Stomach smooth muscle (tissue), 2 donors: ENCODE measurements at regions not wholly inside any gene's neighbourhood (a gene's known extent, or its start where the extent isn't known, plus 50 kb on each side); places are given as distances from the start of the nearest gene placed in this dataset.
"Not testable (repeated sequence)": the region's sequence is repeated elsewhere in the genome, so short reads cannot be mapped to it uniquely, and the experiment has no call there.

Experiments
- H3K27ac ChIP-seq: one replicate; pipeline ENCODE4 v1.7.0; 2013; ENCODE audit warnings: mild to moderate bottlenecking, low read length, inconsistent platforms
- H3K27me3 ChIP-seq, 2 donors: one replicate each; pipeline ENCODE4 v1.7.0; 2013; ENCODE audit warnings: low read length in 2 of 2; ENCODE audit not compliant: insufficient read depth in 2 of 2, control insufficient read depth in 1 of 2
- H3K36me3 ChIP-seq, 2 donors: one replicate each; pipeline ENCODE4 v1.7.0; 2013; ENCODE audit warnings: low read length in 2 of 2; ENCODE audit not compliant: control insufficient read depth in 2 of 2, insufficient read depth in 2 of 2
- H3K4me1 ChIP-seq: one replicate; pipeline ENCODE4 v1.7.0; 2013; ENCODE audit warnings: low read length; ENCODE audit not compliant: control insufficient read depth, insufficient read depth
- H3K4me3 ChIP-seq, 2 donors: one replicate each; pipeline ENCODE4 v1.7.0; 2013; ENCODE audit warnings: low read length in 2 of 2
- H3K9ac ChIP-seq, 2 donors: one replicate each; pipeline ENCODE4 v1.7.0; 2013; ENCODE audit warnings: low read length in 2 of 2, mild to moderate bottlenecking in 1 of 2
- H3K9me3 ChIP-seq, 2 donors: one replicate each; pipeline ENCODE4 v1.7.0; 2013; ENCODE audit warnings: low read length in 2 of 2; ENCODE audit not compliant: control insufficient read depth in 2 of 2
- donor health status: healthy.
- donor health status: Pancreatic carcinoma.

DNA sequence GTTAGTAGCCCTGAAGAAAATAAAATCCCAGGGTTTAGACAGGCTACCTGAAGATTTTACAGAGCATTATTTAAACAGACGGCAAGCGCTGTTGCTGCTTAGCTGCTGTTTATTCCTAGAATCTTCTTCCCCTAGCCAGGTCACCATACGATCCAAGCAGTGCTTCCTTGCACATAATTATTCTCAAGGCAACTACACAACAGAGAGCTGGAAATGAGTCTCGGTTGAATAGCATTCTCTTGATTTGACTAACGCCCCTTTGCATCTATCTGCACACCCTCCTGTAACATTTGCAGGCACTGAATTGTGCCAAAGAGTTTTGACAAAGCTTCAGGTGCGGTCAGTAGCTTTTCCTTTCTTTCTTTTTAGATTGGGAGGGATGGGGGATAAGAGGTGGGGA lies 564.4 kb downstream of the TBL1XR1 start:
- Histone ChIP-seq H3K27ac (no peak overlapping the region), H3K27me3 (no peaks in the 10 kb centered on the region), H3K36me3 (no peaks in the 10 kb centered on the region), H3K4me1 (no peaks in the 10 kb centered on the region), H3K4me3 (no peak overlapping the region), H3K9ac (no peak overlapping the region), H3K9me3 (no peaks in the 10 kb centered on the region)

DNA sequence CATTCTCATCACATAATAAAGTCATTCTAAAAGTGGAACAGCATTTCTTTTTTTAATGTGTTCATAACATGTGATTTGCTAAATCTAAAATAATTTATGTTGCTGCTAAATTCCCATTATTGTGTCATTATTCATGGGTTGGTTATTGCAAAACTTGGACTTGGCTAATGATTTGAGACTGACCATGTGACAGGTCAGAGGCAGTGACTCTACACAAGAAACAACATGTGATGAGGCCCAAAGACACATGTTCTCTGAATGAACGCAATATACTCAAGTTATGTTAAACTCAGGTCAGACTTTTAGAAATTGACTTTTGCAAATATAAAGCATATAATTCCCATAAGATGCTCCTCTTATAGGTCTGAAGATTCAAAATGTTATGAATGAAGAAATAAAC lies 566.1 kb downstream of the TBL1XR1 start:
- no peak overlapping the region for H3K4me3 ChIP-seq
- H3K9me3 ChIP-seq, result no peaks in the 10 kb centered on the region
- no peaks in the 10 kb centered on the region for H3K27me3 ChIP-seq
- no peaks in the 10 kb centered on the region for H3K36me3 ChIP-seq
- H3K9ac ChIP-seq, result no peak overlapping the region
- H3K4me1 ChIP-seq, result no peaks in the 10 kb centered on the region
- H3K27ac ChIP-seq, result no peak overlapping the region

DNA sequence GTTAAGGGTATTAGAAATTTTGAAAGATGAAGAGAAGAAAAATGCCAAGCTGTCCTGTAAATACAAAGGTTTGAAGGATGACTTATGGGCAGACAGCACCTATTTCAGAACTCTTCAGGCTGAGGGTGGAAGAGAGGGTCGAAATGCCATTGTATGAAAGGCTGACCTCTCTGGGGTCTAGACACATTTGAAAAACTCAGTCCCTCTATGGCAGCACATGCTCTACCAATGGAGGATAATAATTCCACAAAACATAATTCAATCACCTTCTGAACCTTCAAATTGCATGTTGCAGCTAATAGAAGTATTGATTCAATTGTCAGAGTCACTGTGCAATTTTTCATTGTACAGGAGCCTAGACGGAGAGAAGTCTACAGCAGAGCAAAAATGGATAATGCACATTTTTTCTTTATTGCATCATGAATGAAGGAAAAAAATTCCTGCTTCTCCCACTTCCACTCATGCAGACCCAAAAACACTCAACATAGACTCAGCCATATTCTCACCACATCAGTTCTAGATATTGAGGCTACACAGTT lies 569.1 kb downstream of the TBL1XR1 start:
- H3K27me3 ChIP-seq, result no peaks in the 10 kb centered on the region
- H3K27ac ChIP-seq, result no peak overlapping the region
- no peak overlapping the region for H3K4me3 ChIP-seq
- no peaks in the 10 kb centered on the region for H3K9me3 ChIP-seq
- no peaks in the 10 kb centered on the region for H3K4me1 ChIP-seq
- no peak overlapping the region for H3K9ac ChIP-seq
- no peaks in the 10 kb centered on the region for H3K36me3 ChIP-seq

DNA sequence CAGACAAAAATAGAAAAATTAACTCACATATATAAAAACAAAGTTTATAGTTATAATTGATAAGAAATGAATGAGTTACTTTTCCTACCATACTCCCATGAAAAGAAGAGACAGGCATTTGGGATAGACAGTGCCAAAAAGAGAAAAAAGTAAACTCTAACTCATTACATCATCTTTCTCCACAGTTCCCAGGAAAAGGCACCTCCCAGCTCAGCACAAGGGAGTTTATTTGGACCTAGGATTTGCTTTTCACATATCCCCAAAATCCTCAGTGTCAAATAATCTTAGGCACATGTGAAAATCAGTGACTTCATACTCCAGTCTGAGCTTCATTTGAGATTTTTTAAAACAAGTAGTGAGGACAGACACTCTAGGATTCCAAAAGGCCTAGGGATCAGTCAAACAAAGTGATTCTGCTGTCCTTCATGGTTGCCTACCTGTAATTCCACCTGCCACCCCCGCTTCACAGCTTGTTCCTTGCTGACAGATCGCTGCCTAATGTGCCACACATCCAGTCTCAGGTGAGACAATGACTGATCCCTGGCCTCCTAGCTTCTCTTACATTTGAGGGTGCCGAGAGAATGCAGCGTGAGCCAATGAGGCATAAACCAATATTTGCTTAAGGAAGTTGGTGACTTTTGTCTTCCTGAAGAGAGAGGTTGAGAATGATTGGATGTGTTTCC lies 573.7 kb downstream of the TBL1XR1 start:
- H3K4me1 ChIP-seq, result no peaks in the 10 kb centered on the region
- H3K9ac ChIP-seq, result no peak overlapping the region
- H3K4me3 ChIP-seq, result no peak overlapping the region
- H3K27me3 ChIP-seq, result no peaks in the 10 kb centered on the region
- no peaks in the 10 kb centered on the region for H3K9me3 ChIP-seq
- no peaks in the 10 kb centered on the region for H3K36me3 ChIP-seq
- no peak overlapping the region for H3K27ac ChIP-seq

DNA sequence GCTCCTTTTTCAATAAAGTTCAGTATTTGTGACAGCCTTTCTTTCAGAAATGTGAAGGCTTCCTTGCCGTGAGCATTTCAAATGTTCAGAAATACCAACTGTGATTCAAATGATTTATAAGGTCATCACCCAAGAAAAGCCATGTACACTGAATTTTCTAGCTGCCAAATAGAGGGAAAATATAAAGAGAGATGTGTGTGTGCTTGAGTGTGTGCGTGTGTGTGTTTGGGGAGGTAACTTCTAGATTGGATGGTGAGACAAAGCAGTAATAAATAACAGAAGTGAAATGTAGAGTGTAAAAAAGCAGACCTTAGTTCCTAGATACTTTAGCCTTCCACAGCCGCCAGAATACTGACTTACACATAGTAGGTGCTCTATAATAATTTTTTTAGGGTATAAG lies 577.4 kb downstream of the TBL1XR1 start:
- Histone ChIP-seq H3K9ac (no peak overlapping the region), H3K4me3 (no peak overlapping the region), H3K9me3 (no peaks in the 10 kb centered on the region), H3K4me1 (no peaks in the 10 kb centered on the region), H3K36me3 (no peaks in the 10 kb centered on the region), H3K27me3 (no peaks in the 10 kb centered on the region), H3K27ac (no peak overlapping the region)

DNA sequence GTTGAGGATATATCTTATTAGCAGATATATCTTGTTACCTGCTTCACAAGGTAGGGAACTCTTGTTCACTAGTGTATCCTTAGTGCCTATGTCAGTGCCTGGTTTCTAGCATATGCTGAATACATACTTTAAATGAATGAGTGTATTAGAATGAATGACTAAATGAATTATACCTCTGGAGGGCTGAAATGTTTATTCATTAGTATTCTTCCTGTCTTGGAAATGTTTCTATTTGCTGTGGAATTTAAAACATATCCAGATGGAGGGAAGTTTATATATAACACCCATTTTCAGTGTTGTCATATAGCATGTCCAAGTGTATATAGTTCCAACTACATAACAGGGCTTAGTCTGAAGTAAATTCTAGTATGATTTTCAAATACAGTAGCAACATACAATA lies 581.5 kb downstream of the TBL1XR1 start:
- Histone ChIP-seq H3K4me3 (no peak overlapping the region), H3K27ac (no peak overlapping the region), H3K36me3 (no peaks in the 10 kb centered on the region), H3K9ac (no peak overlapping the region), H3K9me3 (no peaks in the 10 kb centered on the region), H3K27me3 (no peaks in the 10 kb centered on the region), H3K4me1 (no peaks in the 10 kb centered on the region)

DNA sequence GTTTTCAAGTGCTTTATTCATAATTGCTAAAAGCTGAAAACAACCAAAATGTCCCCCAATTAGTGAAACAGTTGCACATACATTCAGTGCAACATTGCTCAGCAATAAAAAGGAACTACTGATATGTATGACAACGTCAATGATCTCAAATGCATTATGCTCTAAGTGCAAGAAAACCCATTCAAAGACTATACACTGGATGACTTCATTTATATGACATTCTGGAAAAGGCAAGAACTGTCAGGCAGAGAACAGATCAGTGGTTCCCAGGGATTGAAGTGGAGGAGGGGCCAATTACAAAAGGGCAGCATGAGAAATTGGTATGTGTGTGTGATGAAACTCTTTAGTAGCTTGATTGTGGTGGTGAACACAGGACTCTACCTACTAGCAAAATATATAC lies 585.6 kb downstream of the TBL1XR1 start:
- no peak overlapping the region for H3K27ac ChIP-seq
- H3K9ac ChIP-seq, result no peak overlapping the region
- no peaks in the 10 kb centered on the region for H3K27me3 ChIP-seq
- H3K36me3 ChIP-seq, result no peaks in the 10 kb centered on the region
- H3K4me1 ChIP-seq, result no peaks in the 10 kb centered on the region
- no peak overlapping the region for H3K4me3 ChIP-seq
- no peaks in the 10 kb centered on the region for H3K9me3 ChIP-seq

DNA sequence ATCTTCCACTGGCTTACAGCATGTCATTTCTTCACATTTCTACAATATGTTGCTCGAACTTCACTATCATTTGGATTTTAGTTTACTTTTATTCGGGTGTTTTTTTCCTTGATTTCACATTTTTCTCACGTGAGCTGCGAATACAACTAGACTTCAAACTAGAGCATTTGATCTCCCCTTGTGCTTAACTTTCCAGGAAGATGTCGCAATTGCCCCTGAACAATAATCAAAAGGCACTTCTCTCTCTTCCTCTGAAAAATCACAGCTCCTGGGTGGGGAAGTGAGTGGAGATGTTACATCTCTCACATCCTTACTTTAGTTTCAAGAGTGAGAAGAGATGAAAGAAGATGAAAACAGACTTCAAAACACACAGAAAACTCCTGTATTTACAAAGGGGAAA lies 587.9 kb downstream of the TBL1XR1 start:
- H3K9ac ChIP-seq, result no peak overlapping the region
- no peaks in the 10 kb centered on the region for H3K36me3 ChIP-seq
- no peaks in the 10 kb centered on the region for H3K9me3 ChIP-seq
- no peaks in the 10 kb centered on the region for H3K4me1 ChIP-seq
- no peak overlapping the region for H3K4me3 ChIP-seq
- H3K27me3 ChIP-seq, result no peaks in the 10 kb centered on the region
- no peak overlapping the region for H3K27ac ChIP-seq

DNA sequence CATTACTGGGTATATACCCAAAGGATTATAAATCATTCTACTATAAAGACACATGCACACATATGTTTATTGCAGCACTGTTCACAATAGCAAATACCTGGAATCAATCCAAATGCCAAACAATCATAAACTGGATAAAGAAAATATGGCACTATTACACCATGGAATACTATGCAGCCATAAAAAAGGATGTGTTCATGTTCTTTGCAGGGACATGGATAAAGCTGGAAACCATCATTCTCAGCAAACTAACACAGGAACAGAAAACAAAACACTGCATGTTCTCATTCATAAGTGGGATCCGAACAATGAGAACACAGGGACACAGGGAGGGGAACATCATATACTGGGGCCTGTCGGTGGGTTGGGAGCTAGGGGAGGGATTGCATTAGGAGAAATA lies 591.7 kb downstream of the TBL1XR1 start:
- not testable (repeated sequence) for H3K9ac ChIP-seq, H3K27me3 ChIP-seq, H3K4me1 ChIP-seq, H3K27ac ChIP-seq, H3K4me3 ChIP-seq, H3K36me3 ChIP-seq, H3K9me3 ChIP-seq

DNA sequence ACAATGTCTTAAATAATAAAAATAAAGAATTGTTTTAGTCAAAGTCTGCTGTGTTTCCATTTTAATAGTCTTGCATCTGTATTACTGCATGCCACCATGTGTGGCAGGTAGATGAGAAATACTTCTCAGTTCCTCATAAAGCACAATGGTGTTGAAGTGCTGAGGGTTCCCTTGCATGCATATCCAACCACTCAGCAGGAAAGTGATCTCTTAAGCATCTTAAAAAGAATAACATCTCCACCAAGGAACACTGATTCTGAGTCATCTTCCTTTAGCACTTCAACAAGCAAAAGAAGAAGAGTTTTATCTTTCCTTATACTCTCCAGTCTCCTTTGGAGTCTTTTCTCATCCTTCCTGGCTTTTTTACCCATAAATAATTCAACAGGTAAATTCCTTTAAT lies 602.0 kb downstream of the TBL1XR1 start:
- Histone ChIP-seq H3K9ac (no peak overlapping the region), H3K4me1 (no peaks in the 10 kb centered on the region), H3K9me3 (no peaks in the 10 kb centered on the region), H3K27ac (no peak overlapping the region), H3K27me3 (no peaks in the 10 kb centered on the region), H3K36me3 (no peaks in the 10 kb centered on the region), H3K4me3 (no peak overlapping the region)

DNA sequence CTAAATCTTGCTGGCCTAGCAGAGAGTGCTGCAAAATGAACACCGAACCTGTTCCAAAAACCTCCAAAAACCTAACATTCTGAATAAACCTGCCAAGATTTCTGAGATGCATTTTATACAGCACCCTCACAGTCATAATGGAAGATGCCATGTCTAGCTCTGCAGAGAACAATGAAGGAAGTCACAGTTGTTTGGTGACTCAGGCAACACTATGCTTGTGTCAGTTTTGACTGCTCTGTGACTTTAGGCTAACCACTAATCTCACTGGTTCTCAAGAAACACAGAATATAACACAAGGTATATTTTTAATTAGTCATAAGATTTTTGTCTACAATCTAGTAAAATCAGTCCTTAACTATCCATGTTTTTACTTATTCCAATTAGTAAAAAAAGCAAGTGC lies 606.6 kb downstream of the TBL1XR1 start:
- H3K36me3 ChIP-seq, result no peaks in the 10 kb centered on the region

More for the DNA sequence above, 606.6 kb downstream of the TBL1XR1 start:
- no peaks in the 10 kb centered on the region for H3K27me3 ChIP-seq
- no peak overlapping the region for H3K4me3 ChIP-seq
- no peaks in the 10 kb centered on the region for H3K4me1 ChIP-seq
- no peak overlapping the region for H3K27ac ChIP-seq
- no peaks in the 10 kb centered on the region for H3K9me3 ChIP-seq
- no peak overlapping the region for H3K9ac ChIP-seq
